ENCODE measurements at regions not wholly inside any gene's neighbourhood (a gene's known extent, or its start where the extent isn't known, plus 50 kb on each side); places are given as distances from the start of the nearest gene placed in this dataset.

GRCh38 chr10:47141349-47141748, 158.6 kb upstream of the GDF10 start:
- no peak for DNase-seq

GRCh38 chr10:47143072-47143471, 156.9 kb upstream of the GDF10 start:
- no peak for DNase-seq

- DNase-seq = no peak
Observed at GRCh38 chr10:47143473-47143872, 156.5 kb upstream of the GDF10 start.

- DNase-seq = no peak
Observed at GRCh38 chr10:47144525-47144924, 155.5 kb upstream of the GDF10 start.

GRCh38 chr10:47145290-47145934, 154.6 kb upstream of the GDF10 start:
- no peak for DNase-seq

GRCh38 chr10:47146572-47146971, 153.4 kb upstream of the GDF10 start:
- no peak for DNase-seq

GRCh38 chr10:47147186-47147585, 152.8 kb upstream of the GDF10 start:
- no peak for DNase-seq

GRCh38 chr10:47150581-47150980, 149.4 kb upstream of the GDF10 start:
- no peak for DNase-seq

- DNase-seq = no peak
Observed at GRCh38 chr10:47151920-47152319, 148.1 kb upstream of the GDF10 start.

GRCh38 chr10:47152861-47153349, 147.1 kb upstream of the GDF10 start:
- DNase-seq = no peak

GRCh38 chr10:47154762-47155161, 145.2 kb upstream of the GDF10 start:
- DNase-seq = no peak

- DNase-seq = no peak
Observed at GRCh38 chr10:47156873-47157272, 143.1 kb upstream of the GDF10 start.

GRCh38 chr10:47158116-47159071, 141.6 kb upstream of the GDF10 start:
- no peak for DNase-seq

- DNase-seq = no peak
Observed at GRCh38 chr10:47159361-47160260, 140.4 kb upstream of the GDF10 start.

- no peak for DNase-seq
Observed at GRCh38 chr10:47160261-47160908, 139.6 kb upstream of the GDF10 start.

- DNase-seq = no peak
Observed at GRCh38 chr10:47160967-47161366, 139.0 kb upstream of the GDF10 start.

GRCh38 chr10:47161465-47161864, 138.5 kb upstream of the GDF10 start:
- DNase-seq = no peak

GRCh38 chr10:47164126-47164799, 135.7 kb upstream of the GDF10 start:
- DNase-seq = no peak

GRCh38 chr10:47164800-47165128, 135.2 kb upstream of the GDF10 start:
- DNase-seq = no peak

- peak in 6 of 51 donors; percentile 20 to 53 (median 30) for DNase-seq
Observed at GRCh38 chr10:47165168-47165710, 134.8 kb upstream of the GDF10 start.
